ENCODE measurements at regions not wholly inside any gene's neighbourhood (a gene's known extent, or its start where the extent isn't known, plus 50 kb on each side); places are given as distances from the start of the nearest gene placed in this dataset.

DNA sequence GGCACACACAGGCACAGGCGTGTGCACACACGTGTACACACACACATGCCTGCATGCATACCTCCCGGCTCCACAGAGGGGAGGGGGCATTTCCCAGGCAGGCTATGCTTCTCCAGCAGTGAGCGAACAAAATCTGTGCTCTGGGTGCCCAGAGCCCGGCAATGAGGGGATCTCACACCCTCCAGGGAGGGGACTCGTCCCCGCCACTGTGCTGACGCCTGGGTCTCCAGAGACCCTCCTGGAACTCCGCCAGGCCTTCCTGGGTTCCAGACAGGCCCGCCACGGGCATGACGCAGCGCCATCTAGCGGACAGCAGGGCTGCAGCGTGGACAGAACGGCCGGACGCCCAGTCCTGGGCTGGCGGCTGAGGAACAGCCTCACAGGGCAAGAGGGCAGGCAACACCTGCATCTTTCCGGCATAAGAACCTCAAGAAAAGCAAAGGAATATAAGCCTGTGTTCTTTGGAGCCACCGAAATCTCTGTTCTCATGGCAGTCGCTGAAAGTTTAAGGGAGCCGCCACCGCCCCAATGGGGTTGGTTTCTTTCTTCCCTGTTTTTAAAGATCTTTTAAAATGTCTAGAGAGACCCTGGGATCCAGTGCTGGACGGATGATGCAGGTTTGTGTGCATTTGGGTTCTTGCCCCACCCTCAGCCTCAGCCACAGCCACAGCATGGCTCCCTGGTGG, 135.6 kb upstream of the PPP1R26 start:
- peak; percentile 80 for DNase-seq (ENCODE audit: insufficient read length)
- TF ChIP-seq POLR2A (IDR thresholded peaks at IDR 0.05; ENCODE audit: low read depth, low read length) (no peak), TAF1 (IDR thresholded peaks at IDR 0.05; ENCODE audit: borderline replicate concordance, low read depth, low read length) (no peak), POLR2AphosphoS5 (IDR thresholded peaks at IDR 0.05; ENCODE audit: low read depth, low read length) (no peak)
- no peak for FAIRE-seq

DNA sequence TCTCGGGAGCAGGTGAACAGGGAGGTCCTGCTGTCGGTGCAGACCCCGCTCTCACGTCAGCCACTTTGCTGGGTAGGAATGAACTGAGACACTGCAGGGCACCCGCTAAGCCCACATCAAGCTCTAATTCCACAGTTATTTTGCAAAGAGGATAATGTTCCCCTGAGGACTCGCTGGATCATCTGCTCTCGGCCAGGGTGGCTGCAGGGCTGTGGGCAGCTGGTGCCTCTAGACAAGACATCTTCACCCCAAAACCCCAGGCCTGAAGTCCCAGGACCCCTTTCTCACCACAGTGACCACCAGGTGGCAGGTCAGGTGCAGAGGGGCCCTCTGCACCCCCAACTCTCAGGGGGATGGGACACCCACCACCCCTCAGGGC, 135.1 kb upstream of the PPP1R26 start:
- FAIRE-seq (no peak), DNase-seq (ENCODE audit: insufficient read length) (no peak)
- no peak for TF ChIP-seq TAF1 (IDR thresholded peaks at IDR 0.05; ENCODE audit: borderline replicate concordance, low read depth, low read length)
- TF ChIP-seq POLR2A (IDR thresholded peaks at IDR 0.05; ENCODE audit: low read depth, low read length), result no peak
- TF ChIP-seq POLR2AphosphoS5 (IDR thresholded peaks at IDR 0.05; ENCODE audit: low read depth, low read length), result no peak

DNA sequence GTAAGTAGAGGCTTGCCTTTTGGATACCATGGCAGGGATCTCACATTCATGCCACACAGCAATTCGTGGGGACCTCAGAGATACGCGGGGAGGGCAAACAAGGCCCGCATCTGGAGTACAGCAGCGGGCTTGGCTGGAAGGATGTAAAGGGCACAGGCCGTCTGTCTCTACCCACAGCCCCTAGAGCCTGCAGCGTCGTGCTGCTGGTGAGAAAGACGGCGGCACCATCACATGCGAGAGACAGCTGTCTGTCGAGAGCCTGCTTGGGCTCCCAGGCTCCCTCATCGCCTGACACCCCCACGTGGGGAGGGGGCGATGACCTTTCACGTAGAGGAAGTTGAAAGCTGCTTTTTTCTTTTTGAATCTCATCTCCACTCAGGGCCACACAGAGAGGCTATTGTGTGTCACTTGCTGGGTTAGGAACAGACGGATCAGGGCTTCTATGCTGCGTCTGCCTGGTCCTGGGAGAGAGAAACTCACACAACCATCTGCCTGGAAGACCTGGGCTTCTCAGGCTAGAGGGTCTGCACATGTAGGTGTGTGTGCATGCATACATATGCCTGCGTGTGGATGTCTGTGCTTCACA, 134.6 kb upstream of the PPP1R26 start:
- FAIRE-seq (no peak), DNase-seq (ENCODE audit: insufficient read length) (no peak)
- TF ChIP-seq POLR2A (IDR thresholded peaks at IDR 0.05; ENCODE audit: low read depth, low read length), result no peak
- TF ChIP-seq TAF1 (IDR thresholded peaks at IDR 0.05; ENCODE audit: borderline replicate concordance, low read depth, low read length), result no peak
- TF ChIP-seq POLR2AphosphoS5 (IDR thresholded peaks at IDR 0.05; ENCODE audit: low read depth, low read length), result no peak

DNA sequence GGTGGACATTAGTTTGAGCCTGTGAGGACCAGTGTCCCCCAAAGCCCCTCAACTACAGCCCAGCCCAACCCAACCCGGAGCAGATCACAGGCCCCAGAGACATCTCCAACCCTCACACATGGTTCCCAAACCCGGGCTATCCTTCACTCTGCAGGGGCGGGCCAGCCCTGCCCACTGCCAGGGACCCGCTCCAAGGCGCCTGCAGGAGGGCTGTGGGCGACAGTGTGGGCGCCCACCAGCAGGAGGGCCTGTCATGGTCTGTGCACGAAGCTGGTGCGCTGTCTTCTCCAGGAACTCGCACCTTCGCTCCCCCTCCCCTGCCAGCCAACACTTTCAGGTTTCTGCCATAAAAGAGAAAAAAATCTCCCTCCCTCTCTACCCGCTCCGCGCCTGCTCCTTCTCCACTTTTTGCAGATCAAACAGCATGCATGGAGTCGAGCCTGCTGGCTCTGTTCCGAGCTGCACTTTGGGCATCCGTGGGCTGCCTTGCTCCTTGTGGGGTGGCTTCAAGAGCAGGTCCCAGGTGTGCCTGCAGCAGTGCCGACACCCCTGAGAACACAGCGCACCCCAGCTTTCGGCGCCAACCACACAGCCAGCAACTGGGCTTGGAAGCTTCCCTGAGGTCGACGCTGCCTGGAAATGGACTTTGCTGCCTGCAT, 133.7 kb upstream of the PPP1R26 start:
- FAIRE-seq (no peak), DNase-seq (ENCODE audit: insufficient read length) (no peak)
- TF ChIP-seq POLR2AphosphoS5 (IDR thresholded peaks at IDR 0.05; ENCODE audit: low read depth, low read length) (no peak), TAF1 (IDR thresholded peaks at IDR 0.05; ENCODE audit: borderline replicate concordance, low read depth, low read length) (no peak), POLR2A (IDR thresholded peaks at IDR 0.05; ENCODE audit: low read depth, low read length) (no peak)

DNA sequence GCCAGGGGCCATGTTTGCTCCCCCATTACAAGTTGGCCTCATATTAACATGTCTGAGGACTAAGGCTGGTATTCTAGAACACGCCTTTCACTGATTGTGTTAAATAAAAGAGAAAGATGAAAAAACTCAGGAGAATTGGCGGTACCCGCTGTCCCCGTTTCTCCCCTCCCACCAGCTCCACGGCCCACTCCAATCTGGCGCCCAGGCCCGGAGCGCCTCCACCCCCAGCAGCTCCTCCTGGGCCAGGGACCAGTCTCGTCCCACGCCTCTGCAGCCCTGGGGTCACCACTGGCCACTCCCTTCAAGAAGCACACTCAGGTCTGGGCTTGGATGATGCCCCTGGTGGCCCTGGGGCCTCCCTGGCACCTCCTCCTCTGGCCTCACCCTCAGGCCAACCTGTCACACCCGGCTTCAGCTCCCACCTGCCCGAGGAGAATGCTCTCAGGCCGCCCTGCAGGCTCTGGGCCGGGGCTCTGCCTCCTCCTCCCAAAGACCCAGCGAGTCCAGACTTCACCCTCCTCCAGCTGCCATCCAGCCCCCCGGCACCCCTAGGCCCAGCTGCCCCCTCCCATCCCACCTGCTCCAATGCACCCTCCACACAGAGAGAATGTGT, 133.0 kb upstream of the PPP1R26 start:
- FAIRE-seq, result no peak
- no peak for DNase-seq (ENCODE audit: insufficient read length)
- TF ChIP-seq POLR2AphosphoS5 (IDR thresholded peaks at IDR 0.05; ENCODE audit: low read depth, low read length) (no peak), POLR2A (IDR thresholded peaks at IDR 0.05; ENCODE audit: low read depth, low read length) (no peak), TAF1 (IDR thresholded peaks at IDR 0.05; ENCODE audit: borderline replicate concordance, low read depth, low read length) (no peak)

DNA sequence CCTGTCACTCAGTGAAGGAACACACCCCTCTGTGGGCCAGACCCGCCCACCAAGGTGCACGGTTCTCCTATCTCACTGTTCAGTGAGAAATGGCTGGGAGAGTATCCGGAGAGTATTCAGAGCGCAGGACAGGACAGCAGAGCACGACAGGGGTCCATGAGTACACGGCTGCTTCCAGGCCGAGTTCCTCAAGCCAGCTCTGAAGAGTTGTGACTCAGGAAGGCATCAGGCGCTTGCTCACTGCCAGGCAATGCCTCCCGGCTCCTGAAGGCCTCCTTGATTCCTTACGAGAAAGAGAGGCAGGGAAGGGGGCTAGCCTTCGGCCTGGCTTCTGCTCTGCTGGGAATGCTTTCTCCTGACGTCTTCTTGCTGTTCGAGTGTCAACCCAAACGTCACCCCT, 132.1 kb upstream of the PPP1R26 start:
- TF ChIP-seq TAF1 (IDR thresholded peaks at IDR 0.05; ENCODE audit: borderline replicate concordance, low read depth, low read length), result no peak
- no peak for TF ChIP-seq POLR2A (IDR thresholded peaks at IDR 0.05; ENCODE audit: low read depth, low read length)
- TF ChIP-seq POLR2AphosphoS5 (IDR thresholded peaks at IDR 0.05; ENCODE audit: low read depth, low read length), result no peak
- FAIRE-seq (no peak), DNase-seq (ENCODE audit: insufficient read length) (no peak)

DNA sequence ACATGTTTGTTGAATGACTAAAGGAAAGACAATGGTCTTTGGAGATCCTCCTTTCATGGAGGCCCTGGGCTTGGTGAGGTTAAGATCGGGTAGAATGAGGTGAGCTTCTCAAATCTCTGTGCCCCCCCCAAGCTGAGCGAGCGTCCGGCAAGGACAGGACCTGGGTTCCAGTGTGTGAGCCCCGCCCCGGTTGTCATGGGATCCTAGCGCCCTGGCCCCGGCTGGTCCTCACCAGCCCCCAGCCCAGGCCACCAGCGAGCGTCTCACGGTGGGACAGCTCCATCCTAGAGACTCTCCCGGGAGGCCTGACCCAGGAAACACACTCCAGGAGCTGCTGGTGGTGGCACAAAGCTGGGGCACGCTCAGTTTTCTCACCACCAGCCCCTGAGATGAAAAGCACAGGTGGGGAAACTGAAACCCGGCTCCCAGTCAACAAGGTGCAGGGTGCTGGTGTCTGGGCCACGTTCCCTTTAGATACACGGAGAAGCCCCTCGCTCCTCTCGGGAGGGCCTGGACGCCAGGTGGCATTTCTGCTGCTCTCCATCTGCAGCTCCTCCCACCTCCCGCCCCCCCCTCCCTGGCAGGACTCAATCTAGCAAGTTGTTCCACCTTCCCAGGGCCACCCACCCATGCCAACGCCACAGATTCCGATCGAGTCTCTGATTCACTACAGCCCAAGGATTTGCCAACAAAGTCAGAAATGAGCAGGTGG, 131.3 kb upstream of the PPP1R26 start:
- DNase-seq (ENCODE audit: insufficient read length) (no peak), FAIRE-seq (no peak)
- no peak for TF ChIP-seq POLR2AphosphoS5 (IDR thresholded peaks at IDR 0.05; ENCODE audit: low read depth, low read length)
- no peak for TF ChIP-seq POLR2A (IDR thresholded peaks at IDR 0.05; ENCODE audit: low read depth, low read length)
- TF ChIP-seq TAF1 (IDR thresholded peaks at IDR 0.05; ENCODE audit: borderline replicate concordance, low read depth, low read length), result no peak

DNA sequence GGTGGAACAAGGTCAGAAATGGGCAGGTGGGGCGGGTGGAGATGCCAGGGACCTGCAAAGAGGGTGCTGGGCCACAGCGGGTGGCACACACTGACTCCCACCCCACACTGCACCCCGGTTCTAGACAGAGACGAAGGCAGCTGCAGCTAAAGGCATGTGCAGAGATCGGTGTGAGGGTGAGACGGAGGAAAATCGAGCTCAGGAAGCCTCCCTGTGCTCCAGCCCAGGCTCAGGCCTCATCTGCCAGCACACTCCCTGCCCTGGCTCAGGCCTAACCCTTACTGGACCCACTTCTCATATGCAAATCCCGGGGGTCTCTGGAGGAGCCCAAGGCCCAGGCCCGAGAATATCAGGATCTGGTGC, 130.8 kb upstream of the PPP1R26 start:
- FAIRE-seq, result no peak
- no peak for DNase-seq (ENCODE audit: insufficient read length)
- TF ChIP-seq POLR2A (IDR thresholded peaks at IDR 0.05; ENCODE audit: low read depth, low read length) (no peak), TAF1 (IDR thresholded peaks at IDR 0.05; ENCODE audit: borderline replicate concordance, low read depth, low read length) (no peak), POLR2AphosphoS5 (IDR thresholded peaks at IDR 0.05; ENCODE audit: low read depth, low read length) (no peak)

DNA sequence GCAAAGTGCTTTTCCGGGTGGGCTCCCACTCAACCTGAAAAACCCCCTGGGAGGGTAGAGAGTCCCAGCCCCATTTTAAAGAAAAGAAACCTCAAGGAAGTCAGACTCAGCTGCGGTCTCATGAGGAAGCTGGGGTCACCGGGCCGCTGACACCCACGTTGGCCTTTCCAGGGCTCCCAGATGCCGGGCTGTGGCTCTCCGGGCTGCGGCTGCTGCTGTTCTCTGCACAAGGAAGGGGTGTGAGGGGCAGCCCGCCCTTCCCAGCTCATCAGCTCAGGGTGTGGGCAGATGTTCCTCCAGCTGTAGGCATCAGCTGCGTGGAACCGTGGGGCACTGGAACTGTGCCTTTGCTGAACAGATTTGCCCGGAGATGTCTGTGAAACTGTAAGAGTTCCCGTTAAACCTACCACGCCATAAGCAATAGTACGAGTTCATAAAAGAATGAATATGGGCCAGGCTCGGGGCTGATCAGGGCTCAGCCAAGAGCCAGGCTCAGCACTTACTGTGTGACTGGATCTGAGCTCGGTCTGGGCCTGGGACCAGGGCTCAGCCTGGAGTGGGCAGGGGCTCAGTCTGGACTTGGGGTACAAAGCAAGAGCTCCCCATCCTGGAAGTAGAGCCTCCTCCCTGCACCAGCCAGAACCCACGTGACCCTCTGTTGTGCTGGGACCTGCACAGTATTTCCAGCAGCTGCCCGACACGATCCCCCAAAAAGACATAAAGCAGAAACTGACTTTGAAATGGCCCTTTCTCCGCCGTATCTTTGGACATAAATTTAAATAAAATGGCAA, 130.2 kb upstream of the PPP1R26 start:
- no peak for DNase-seq (ENCODE audit: insufficient read length)
- FAIRE-seq, result no peak
- TF ChIP-seq POLR2AphosphoS5 (IDR thresholded peaks at IDR 0.05; ENCODE audit: low read depth, low read length), result no peak

DNA sequence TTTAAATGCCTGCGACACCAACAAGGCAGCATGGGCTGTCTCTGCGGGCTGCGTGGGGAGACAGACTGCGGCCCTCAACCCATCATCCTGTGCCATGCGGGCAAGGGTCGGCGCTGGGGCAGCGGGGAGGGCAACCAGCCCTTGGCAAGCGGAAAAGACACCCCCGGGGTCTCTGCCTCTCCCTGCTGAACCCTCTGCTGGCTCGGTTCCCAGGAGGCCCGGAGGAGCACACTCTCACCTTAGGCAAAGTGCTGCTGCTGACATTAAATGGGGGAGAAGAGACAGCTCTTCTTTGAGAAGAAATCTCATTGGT, 129.6 kb upstream of the PPP1R26 start:
- DNase-seq (ENCODE audit: insufficient read length) (no peak), FAIRE-seq (no peak)
- TF ChIP-seq TAF1 (IDR thresholded peaks at IDR 0.05; ENCODE audit: borderline replicate concordance, low read depth, low read length), result no peak
- TF ChIP-seq POLR2A (IDR thresholded peaks at IDR 0.05; ENCODE audit: low read depth, low read length), result no peak
- no peak for TF ChIP-seq POLR2AphosphoS5 (IDR thresholded peaks at IDR 0.05; ENCODE audit: low read depth, low read length)

DNA sequence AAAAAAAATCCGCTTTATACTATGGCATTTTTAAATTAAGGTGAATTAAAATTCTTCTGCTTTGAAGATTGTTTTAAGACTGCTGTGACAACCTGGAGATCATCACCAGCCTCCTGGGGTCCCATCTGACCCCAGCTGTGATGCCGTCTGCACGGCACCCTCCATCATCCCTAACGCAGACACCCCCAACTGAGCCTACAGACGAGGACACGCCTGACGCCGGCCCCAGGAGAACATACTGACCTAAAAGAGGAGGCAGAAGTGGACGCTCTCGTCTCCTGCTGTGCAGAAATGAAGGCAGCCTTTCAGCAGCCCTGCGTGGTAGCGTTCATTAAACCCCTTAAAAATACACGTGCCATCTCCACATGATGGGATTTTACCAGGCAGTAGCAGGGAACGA, 125.6 kb upstream of the PPP1R26 start:
- TF ChIP-seq POLR2AphosphoS5 (IDR thresholded peaks at IDR 0.05; ENCODE audit: low read depth, low read length) (no peak), POLR2A (IDR thresholded peaks at IDR 0.05; ENCODE audit: low read depth, low read length) (no peak), TAF1 (IDR thresholded peaks at IDR 0.05; ENCODE audit: borderline replicate concordance, low read depth, low read length) (no peak)
- FAIRE-seq (no peak), DNase-seq (ENCODE audit: insufficient read length) (no peak)

Data from GM12892 (cell line).